ENCODE measurements at regions not wholly inside any gene's neighbourhood (a gene's known extent, or its start where the extent isn't known, plus 50 kb on each side); places are given as distances from the start of the nearest gene placed in this dataset.
"Not testable (repeated sequence)": the region's sequence is repeated elsewhere in the genome, so short reads cannot be mapped to it uniquely, and the experiment has no call there.

- in situ Hi-C loops (cut with HindIII; ENCODE audit: low sequenced_read_pairs), result no loop called here
- H3K4me3 ChIP-seq (ENCODE audit: low read depth, low read length), result no peak overlapping the region
- TF ChIP-seq CTCF (IDR thresholded peaks at IDR 0.05; ENCODE audit: low read depth, low read length, missing control alignments), result no peak
- no peak for DNase-seq (ENCODE audit: low read depth)
These were observed 540.9 kb downstream of the TBC1D22A start for GRCh38 chr22:47303161-47303890.

GRCh38 chr22:47302587-47302986, 540.1 kb downstream of the TBC1D22A start:
- DNase-seq (ENCODE audit: low read depth); in situ Hi-C loops (cut with HindIII; ENCODE audit: low sequenced_read_pairs): not testable (repeated sequence)

GRCh38 chr22:47301820-47302475, 539.5 kb downstream of the TBC1D22A start:
- DNase-seq (ENCODE audit: low read depth), result no peak
- TF ChIP-seq CTCF (IDR thresholded peaks at IDR 0.05; ENCODE audit: low read depth, low read length, missing control alignments), result no peak
- in situ Hi-C loops (cut with HindIII; ENCODE audit: low sequenced_read_pairs), result no loop called here
- no peak overlapping the region for H3K4me3 ChIP-seq (ENCODE audit: low read depth, low read length)

More at GRCh38 chr22:47302587-47302986, 540.1 kb downstream of the TBC1D22A start:
- H3K4me3 ChIP-seq (ENCODE audit: low read depth, low read length), result not testable (repeated sequence)

- no peak overlapping the region for H3K4me3 ChIP-seq (ENCODE audit: low read depth, low read length)
- in situ Hi-C loops (cut with HindIII; ENCODE audit: low sequenced_read_pairs), result no loop called here
- no peak for DNase-seq (ENCODE audit: low read depth)
- TF ChIP-seq CTCF (IDR thresholded peaks at IDR 0.05; ENCODE audit: low read depth, low read length, missing control alignments), result no peak
These were observed 538.4 kb downstream of the TBC1D22A start for GRCh38 chr22:47300698-47301405.

- in situ Hi-C loops (cut with HindIII; ENCODE audit: low sequenced_read_pairs), result no loop called here
- no peak for DNase-seq (ENCODE audit: low read depth)
- TF ChIP-seq CTCF (IDR thresholded peaks at IDR 0.05; ENCODE audit: low read depth, low read length, missing control alignments), result no peak
- H3K4me3 ChIP-seq (ENCODE audit: low read depth, low read length), result no peak overlapping the region
These were observed 537.6 kb downstream of the TBC1D22A start for GRCh38 chr22:47299863-47300697.

GRCh38 chr22:47299211-47299862, 536.9 kb downstream of the TBC1D22A start:
- DNase-seq (ENCODE audit: low read depth), result no peak
- in situ Hi-C loops (cut with HindIII; ENCODE audit: low sequenced_read_pairs), result no loop called here
- TF ChIP-seq CTCF (IDR thresholded peaks at IDR 0.05; ENCODE audit: low read depth, low read length, missing control alignments), result no peak
- no peak overlapping the region for H3K4me3 ChIP-seq (ENCODE audit: low read depth, low read length)
